HT1080 (cell line): ENCODE measurements at regions not wholly inside any gene's neighbourhood (a gene's known extent, or its start where the extent isn't known, plus 50 kb on each side); places are given as distances from the start of the nearest gene placed in this dataset.

Experiments used
- DNase-seq: peaks from one replicate; pipeline ENCODE4 v3.0.0-alpha.2; 2015; ENCODE audit warnings: low read depth

DNA sequence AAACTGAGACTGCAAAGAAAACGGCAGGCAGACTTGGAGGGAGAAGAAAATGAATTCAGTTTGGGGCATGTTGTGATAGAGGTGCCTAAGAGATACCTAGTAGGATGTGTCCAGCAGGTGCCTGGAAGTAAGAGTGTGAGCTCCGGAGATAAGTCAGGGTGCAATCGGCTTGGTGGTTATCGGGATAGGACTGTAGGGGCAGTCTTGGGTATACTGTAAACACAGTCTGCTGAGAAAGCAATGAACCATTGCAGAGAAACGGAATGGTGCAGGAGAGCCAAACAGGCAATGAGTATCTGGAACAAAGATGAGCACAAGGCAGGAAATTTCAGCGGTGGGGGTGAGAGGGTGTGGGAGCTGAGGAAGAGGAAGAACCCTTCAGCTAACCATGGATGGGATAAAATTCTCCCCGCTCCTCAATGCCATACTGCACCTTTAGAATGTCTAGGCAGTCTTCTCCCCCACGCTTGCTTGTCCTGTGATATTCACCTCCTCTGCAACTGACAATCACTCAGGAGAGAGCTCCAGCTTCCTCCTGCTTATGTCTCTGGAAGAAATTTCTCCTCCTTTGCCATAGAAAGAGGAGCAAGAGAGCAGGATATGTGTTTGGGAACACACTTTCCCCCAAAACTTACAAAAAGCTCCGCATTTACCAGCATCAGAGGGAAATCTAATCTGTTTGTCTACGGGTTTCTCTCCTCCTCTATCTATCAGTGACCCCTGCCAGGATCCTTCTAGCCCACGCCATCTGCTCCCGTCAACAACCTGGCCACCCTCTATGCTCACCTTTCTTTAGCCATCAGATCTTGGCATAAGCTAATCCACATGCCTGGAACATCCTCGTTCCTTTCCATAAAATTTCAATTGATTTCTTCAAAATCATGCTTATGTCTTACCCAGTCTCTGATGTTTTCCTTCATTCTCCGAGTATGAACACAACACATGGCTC lies 381.7 kb upstream of the JARID2 start:
- no peak for DNase-seq

GRCh38 chr6:14865531-14866100 lies 380.3 kb upstream of the JARID2 start:
- peak; percentile 48 for DNase-seq

DNA sequence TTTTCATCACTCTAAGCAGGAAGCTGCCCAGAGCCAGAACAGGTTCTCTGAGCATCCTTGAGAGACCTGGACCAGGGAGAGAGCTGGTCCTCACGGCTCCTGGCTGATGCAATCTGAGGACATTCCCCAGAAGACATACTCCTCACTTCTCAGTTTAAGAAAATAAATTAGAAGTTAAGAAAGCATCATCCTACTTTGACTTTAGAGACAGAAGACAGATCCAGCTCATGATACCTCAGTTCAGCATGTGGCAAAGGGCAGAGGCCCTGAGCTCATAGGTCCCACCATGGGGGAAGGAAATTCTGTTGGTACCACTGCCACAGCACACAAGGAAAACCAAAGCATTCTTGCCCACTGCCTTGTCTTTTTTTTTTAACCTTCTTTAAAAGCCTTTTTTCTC lies 378.1 kb upstream of the JARID2 start:
- no peak for DNase-seq

- no peak for DNase-seq
Observed at GRCh38 chr6:14871221-14871620, 374.6 kb upstream of the JARID2 start.

GRCh38 chr6:14873101-14873500 lies 372.8 kb upstream of the JARID2 start:
- no peak for DNase-seq

GRCh38 chr6:14873781-14874441 lies 372.0 kb upstream of the JARID2 start:
- DNase-seq = no peak

DNA sequence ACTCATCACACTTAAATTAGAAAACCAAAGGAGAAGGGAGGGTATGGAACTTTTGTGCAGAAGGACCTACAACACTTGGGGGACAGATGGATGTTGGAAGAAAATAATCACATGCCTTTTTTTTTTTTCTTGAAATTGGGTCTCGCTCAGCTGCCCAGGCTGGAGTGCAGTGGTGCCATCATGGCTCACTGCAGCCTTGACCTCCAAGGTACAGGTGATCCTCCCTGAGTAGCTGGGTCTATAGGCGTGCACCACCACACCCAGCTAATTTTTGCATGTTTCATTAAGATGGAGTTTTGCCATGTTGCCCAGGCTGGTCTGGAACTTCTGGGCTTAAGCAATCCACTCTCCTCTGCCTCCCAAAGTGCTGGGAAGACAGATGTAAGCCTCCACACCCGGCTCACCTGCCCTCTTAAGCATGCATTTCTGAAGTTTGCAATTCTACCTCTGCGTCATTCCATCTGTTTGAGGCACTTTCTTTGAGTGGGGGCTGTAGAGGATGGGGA lies 370.8 kb upstream of the JARID2 start:
- no peak for DNase-seq

DNA sequence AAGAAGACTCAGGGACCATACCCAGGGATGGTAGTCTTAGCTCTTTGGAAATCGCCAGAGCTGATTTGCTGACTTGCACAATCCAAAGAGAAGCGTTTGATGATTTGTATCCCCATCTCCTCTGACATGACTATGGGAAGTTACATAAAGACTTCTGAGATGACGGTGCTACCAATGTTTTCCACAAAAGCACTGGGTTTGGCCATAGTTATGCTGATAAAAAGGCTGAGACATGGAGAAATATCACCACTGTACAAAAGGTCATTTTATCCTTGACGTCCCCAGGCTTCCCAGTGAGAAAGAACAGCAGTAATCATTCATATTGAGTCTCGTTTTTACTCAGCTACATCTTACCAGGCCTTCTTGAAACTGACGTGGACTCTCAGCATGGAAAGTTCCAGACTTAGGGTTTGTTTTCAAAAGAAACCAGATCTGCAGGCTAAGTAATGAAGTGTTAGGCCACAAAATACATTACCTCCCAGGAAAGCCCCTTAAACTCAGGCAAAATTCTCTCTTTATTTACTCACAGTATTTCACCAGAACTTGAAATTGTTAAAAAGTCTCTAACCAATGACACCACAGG lies 370.3 kb upstream of the JARID2 start:
- DNase-seq = no peak

DNA sequence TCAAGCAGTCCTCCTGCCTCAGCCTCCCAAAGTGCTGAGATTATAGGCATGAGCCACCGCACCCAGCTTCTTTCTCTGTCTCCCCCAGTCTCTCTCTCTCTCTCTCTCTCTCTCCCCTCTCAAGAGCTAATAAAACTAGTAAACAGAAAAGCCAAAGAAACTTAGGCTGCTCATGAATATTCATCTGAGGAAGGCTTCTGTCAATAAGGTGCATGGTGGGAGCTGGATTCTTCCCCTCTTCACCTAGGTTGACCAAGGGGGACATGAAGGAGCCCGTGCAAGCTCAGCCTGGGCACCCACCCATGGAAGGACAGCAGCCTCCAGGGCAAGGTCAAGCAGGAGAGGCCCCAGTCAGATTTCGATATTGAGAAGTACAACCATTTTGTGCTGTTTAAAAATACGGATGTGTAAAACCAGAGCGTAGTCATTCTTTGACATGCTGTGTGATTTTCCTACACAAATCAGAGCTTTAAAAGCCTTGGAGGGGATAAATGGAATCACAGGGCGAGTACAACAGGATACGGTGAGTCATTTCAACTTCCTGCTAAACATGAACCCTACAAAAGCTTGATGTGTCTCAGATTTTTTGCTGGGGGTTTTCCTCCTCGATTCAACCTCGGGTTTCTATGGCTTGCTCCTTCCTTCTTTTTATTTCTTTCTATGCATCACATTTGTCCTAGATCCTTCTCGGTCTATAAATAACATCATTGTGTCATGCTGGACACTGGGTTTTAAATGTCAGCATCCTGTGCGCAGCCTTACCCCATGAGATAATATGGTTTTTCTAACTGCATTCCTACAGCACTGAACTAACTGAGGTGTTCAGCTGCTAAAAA lies 368.9 kb upstream of the JARID2 start:
- DNase-seq = peak; percentile 98

DNA sequence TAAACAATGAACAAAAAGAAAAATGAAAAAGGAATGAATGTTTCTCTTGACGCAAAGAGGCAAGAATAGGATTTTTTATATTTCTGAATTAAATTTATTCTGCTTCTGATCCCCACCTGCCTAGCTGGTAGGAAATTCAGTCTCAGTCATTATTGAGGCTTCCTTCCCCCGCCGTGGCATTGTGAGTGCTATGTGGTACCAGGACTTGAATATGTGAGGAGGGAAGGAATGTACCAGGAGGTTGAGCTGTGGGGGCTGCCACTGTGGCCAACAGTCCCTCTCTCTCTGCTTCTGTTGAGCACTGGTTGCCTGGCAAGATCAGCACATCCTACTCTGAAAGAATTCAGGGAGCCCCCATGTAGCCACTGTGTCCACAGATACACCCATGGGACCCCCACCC lies 368.1 kb upstream of the JARID2 start:
- peak; percentile 28 for DNase-seq

DNA sequence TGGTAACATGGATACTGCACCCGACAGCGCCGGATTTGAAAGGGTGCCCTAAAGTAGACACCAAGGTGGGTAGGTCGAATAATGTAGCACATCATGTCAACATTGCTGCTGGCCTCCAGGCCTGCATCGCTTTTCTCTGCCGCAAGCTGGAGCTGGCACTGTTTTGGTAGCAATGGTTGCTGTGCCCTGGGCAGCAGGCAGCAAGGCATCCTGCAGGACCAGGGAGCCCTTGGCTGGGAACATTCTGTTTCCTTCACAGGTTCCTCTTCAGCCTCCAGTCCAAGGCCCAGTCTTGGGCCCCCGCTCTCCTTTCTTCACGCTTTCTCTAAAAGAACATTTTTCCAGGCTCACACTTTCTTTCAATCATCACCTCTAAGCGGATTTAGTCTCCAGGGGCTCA lies 365.8 kb upstream of the JARID2 start:
- no peak for DNase-seq

- DNase-seq = no peak
Observed at GRCh38 chr6:14880677-14881076, 365.2 kb upstream of the JARID2 start.

DNA sequence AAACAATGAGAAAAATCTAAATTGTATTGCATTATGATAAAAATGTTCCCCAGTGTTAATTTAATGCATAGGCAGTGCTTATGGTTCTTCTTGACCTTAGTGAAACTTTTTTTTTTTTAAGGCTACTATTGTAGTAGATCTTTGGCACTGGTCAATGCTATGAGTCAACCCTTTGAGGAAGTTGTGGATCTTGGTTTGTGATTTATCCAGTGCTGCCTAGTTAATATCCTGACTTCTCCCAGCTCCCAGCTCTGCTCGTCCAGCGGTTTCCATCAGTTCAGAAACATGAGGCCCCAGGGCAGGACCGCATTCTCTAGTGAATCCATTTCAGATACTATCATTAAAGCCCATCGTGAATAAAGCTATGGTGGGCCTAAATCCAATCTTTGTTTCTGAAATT lies 364.5 kb upstream of the JARID2 start:
- peak; percentile 94 for DNase-seq

DNA sequence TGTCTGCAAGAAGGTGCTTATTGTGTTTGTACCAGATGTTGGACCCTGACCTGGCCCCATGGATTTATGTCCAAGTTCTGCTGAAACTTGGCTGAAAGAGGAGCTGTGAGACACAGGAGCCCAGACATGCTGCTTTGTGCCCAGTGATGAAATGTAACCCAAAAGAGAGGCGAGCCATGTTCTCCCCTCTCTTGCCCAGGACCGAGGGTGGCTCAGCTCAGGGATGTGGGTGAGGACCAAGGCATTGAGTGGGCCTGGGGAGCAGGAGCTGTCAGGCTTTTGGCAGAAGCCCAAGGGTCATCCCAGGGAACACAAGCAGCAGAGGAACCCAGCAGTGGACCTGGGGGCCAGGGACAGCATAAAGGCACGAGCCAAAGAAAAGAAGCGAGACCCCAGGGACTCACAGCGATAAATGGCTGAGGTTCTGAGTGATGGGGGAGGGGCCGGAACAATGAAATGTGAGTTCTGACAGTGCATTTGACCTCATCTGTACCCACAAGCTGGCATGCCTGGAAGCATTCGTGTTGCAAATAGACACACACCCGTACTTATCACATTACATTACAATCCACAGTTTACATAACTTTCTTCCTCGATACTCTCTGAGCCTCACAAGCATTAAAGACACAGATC lies 363.4 kb upstream of the JARID2 start:
- DNase-seq = no peak

- no peak for DNase-seq
Observed at GRCh38 chr6:14883921-14884320, 361.9 kb upstream of the JARID2 start.

GRCh38 chr6:14885498-14885897 lies 360.4 kb upstream of the JARID2 start:
- no peak for DNase-seq

- no peak for DNase-seq
Observed at GRCh38 chr6:14887181-14887580, 358.7 kb upstream of the JARID2 start.

GRCh38 chr6:14887986-14888574 lies 357.8 kb upstream of the JARID2 start:
- no peak for DNase-seq

DNA sequence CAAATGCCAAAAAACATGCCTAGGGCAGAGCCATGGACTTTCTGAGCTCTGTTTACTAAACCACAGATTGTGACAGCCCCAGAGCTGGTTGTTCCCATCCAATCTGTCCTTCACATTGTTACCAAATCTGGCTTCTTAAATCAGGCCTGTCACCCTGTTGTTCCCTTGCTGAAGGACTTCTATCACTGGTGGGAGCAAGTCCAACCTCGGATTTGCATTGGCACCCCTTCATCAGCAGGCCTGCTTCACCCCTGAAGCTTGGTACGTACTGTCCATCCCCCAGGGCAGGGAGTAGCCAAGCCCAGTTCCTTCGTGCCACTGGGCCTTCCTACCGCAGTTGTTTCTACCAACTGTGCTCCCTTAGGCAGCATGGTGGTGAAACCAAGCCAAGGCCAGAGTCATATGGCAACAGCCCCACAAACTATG lies 357.3 kb upstream of the JARID2 start:
- DNase-seq = no peak

DNA sequence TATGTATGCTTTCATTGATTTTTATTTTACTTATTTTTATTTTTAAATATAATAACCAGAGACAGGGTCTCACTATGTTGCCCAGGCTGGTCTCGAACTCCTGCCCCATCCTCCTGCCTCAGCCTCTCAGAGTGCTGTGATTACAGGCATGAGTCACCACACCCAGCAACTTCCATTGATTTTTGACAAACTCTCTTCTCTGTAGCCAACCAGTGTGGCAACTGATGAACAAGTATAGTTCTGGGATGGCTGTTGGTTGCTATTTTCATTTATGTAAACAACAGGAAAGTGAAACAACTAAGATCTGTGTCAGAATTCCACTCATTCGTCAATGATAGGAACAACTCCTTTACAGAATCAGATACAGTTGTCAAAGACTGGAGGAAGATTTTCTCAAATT lies 356.7 kb upstream of the JARID2 start:
- DNase-seq = peak; percentile 15
